ENCODE measurements at regions not wholly inside any gene's neighbourhood (a gene's known extent, or its start where the extent isn't known, plus 50 kb on each side); places are given as distances from the start of the nearest gene placed in this dataset.

GRCh38 chr4:7131498-7132031, 60.8 kb upstream of the SORCS2 start:
- ATAC-seq (no peak), DNase-seq (ENCODE audit: low spot score) (no peak), FAIRE-seq (no peak)
- intact Hi-C loops (cut with micrococcal nuclease; ENCODE audit: unreplicated experiment) (no loop called here), in situ Hi-C loops (cut with HindIII; ENCODE audit: extremely low pct_ligation_motif_present, low pct_unique_long_range_greater_than_20kb) (no loop called here)
- H3K4me2 ChIP-seq (ENCODE audit: low read depth, low read length) = no peak overlapping the region
- CTCF ChIA-PET (ENCODE audit: low intra/inter-chr PET ratio, low total read pairs) = no interaction called here
- H3K36me3 ChIP-seq (replicated peaks in 1 of 2; ENCODE audit: control insufficient read depth in 1 of 2, insufficient read depth in 2 of 2, low read length in 2 of 2) = no peaks in the 10 kb centered on the region
- H4K20me1 ChIP-seq (ENCODE audit: insufficient read depth, low read length) = no peaks in the 10 kb centered on the region
- peaks cover 13% of the 10 kb centered on the region; the same call in 1 of the 2 replicates for H3K4me1 ChIP-seq (ENCODE audit: insufficient read depth, low read length)
- no peaks in the 10 kb centered on the region for H3K9me3 ChIP-seq (ENCODE audit: low read length)
- no peak overlapping the region for H3K27ac ChIP-seq (ENCODE audit: extremely low read length, insufficient read depth, low read length)
- POLR2A ChIA-PET = no interaction called here
- 58% methylated on average over 3 of the region's 3 CpGs for WGBS (ENCODE audit: low lambda C conversion rate)
- no peak overlapping the region for H3K9ac ChIP-seq (ENCODE audit: insufficient read depth, low read depth, low read length)
- H2AFZ ChIP-seq (ENCODE audit: low read length) = no peak overlapping the region
- BruUV-seq (replicated peaks) = no TSS peak
- H3K4me3 ChIP-seq (replicated peaks in 1 of 3; ENCODE audit: insufficient read depth in 1 of 3, low read depth in 2 of 3, low read length in 3 of 3) = no peak overlapping the region
- peaks cover 2 to 35% of the 10 kb centered on the region in 2 experiments; a peak in 4 of 5 replicates for H3K27me3 ChIP-seq (ENCODE audit: control insufficient read depth in 1 of 2, insufficient read depth in 2 of 2, low read length in 2 of 2)
- H3K79me2 ChIP-seq (ENCODE audit: insufficient read depth, low read length) = no peaks in the 10 kb centered on the region
- TF ChIP-seq SMARCE1 (IDR thresholded peaks at IDR 0.05; ENCODE audit: borderline replicate concordance) (no peak), MZF1 (CRISPR knock-in tag; IDR thresholded peaks at IDR 0.05; ENCODE audit: borderline replicate concordance) (no peak), BATF2 (CRISPR knock-in tag; IDR thresholded peaks at IDR 0.05) (no peak), FOXA1 (IDR thresholded peaks at IDR 0.05) (0 out of 2 replicates have a peak, but pooled peaks have one; percentile 4), FOXA1 (CRISPR knock-in tag; IDR thresholded peaks at IDR 0.05) (no peak), ZUFSP (CRISPR knock-in tag; IDR thresholded peaks at IDR 0.05; ENCODE audit: borderline replicate concordance) (no peak), CTCF (CRISPR knock-in tag; IDR thresholded peaks at IDR 0.05) (no peak), RFXAP (CRISPR knock-in tag; IDR thresholded peaks at IDR 0.05; ENCODE audit: borderline replicate concordance) (no peak), ZNF777 (CRISPR knock-in tag; IDR thresholded peaks at IDR 0.05) (no peak), ZNF251 (CRISPR knock-in tag; IDR thresholded peaks at IDR 0.05) (no peak), SMC3 (IDR thresholded peaks at IDR 0.05; ENCODE audit: low read length) (no peak), CCDC6 (CRISPR knock-in tag; IDR thresholded peaks at IDR 0.05) (no peak), NBN (conservative IDR thresholded peaks at IDR 0.05) (no peak), ZNF616 (CRISPR knock-in tag; IDR thresholded peaks at IDR 0.05; ENCODE audit: low read depth) (no peak), NR2F2 (IDR thresholded peaks at IDR 0.05; ENCODE audit: borderline replicate concordance, low read depth) (no peak)
- TF ChIP-seq, protein P1, sequence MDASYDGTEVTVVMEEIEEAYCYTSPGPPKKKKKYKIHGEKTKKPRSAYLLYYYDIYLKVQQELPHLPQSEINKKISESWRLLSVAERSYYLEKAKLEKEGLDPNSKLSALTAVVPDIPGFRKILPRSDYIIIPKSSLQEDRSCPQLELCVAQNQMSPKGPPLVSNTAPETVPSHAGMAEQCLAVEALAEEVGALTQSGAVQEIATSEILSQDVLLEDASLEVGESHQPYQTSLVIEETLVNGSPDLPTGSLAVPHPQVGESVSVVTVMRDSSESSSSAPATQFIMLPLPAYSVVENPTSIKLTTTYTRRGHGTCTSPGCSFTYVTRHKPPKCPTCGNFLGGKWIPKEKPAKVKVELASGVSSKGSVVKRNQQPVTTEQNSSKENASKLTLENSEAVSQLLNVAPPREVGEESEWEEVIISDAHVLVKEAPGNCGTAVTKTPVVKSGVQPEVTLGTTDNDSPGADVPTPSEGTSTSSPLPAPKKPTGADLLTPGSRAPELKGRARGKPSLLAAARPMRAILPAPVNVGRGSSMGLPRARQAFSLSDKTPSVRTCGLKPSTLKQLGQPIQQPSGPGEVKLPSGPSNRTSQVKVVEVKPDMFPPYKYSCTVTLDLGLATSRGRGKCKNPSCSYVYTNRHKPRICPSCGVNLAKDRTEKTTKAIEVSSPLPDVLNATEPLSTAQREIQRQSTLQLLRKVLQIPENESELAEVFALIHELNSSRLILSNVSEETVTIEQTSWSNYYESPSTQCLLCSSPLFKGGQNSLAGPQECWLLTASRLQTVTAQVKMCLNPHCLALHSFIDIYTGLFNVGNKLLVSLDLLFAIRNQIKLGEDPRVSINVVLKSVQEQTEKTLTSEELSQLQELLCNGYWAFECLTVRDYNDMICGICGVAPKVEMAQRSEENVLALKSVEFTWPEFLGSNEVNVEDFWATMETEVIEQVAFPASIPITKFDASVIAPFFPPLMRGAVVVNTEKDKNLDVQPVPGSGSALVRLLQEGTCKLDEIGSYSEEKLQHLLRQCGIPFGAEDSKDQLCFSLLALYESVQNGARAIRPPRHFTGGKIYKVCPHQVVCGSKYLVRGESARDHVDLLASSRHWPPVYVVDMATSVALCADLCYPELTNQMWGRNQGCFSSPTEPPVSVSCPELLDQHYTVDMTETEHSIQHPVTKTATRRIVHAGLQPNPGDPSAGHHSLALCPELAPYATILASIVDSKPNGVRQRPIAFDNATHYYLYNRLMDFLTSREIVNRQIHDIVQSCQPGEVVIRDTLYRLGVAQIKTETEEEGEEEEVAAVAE (CRISPR knock-in tag; IDR thresholded peaks at IDR 0.05; ENCODE audit: borderline replicate concordance) = no peak
- TF ChIP-seq, protein P2, sequence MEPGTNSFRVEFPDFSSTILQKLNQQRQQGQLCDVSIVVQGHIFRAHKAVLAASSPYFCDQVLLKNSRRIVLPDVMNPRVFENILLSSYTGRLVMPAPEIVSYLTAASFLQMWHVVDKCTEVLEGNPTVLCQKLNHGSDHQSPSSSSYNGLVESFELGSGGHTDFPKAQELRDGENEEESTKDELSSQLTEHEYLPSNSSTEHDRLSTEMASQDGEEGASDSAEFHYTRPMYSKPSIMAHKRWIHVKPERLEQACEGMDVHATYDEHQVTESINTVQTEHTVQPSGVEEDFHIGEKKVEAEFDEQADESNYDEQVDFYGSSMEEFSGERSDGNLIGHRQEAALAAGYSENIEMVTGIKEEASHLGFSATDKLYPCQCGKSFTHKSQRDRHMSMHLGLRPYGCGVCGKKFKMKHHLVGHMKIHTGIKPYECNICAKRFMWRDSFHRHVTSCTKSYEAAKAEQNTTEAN (CRISPR knock-in tag; conservative IDR thresholded peaks at IDR 0.05) = no peak

Measured in HepG2 (cell line).